DMS79 (cell line): ENCODE measurements at regions not wholly inside any gene's neighbourhood (a gene's known extent, or its start where the extent isn't known, plus 50 kb on each side); places are given as distances from the start of the nearest gene placed in this dataset.

Experiments used
- DNase-seq: peaks from one replicate; lab custom pipeline; 2025; lab: John Stamatoyannopoulos, UW

DNA sequence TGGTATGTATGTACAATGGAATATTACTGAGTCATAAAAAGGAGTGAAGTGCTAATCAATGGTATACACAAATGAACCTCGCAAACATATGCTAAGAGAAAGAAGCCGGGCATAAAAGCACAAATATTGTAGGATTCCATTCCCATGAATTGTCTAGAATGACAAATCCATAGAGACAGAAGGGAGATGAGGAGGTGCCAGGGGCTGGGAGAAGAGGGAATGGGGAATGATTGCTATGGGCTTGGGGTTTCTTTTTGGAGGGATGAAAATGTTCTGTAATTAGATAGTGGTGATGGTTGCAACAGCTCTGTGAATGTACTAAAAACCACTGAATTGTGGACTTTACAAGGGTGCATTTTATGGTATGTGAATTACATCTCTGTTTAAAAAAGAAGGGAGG, 73.5 kb downstream of the GLI2 start:
- DNase-seq = no peak

DNA sequence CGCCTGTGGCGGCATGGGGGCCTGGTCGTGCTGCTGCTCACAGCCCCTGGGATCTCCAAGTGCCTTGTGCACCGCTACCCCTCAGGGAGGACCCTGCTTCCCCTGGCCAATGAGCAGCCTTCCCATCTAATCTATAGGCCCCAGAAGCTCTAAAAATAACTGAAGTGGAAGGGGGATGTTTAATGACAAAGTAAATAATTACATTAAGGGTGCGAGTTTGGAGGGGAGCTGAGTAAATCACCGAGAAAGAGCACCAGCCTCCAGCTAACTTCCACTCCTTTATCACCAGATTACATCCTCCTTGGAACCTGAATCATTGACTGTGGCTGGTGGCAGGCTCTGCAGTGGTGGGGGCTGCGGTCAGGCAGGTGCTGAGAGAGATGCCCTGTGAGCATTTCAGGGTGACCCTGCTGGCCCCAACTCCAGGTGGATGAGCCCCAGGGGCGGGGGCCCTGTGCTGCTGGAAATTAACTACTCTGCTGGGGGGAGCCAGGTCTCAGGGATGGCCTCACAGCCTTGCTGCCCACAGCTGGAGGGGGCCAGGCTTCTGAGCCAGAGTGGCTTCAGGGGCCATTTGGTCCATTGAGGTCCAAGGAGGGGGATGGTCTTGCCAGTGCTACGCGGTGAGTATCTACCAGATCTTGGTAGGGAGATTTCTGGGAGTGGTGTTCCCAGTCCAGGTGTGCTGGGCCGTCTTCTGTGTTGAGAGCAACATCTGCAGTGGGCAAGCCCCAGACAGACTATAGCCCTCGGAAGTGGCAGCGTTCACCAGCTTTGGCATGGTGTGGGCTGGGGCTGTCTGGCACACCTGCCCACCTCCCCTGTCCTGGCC, 74.2 kb downstream of the GLI2 start:
- DNase-seq = no peak

DNA sequence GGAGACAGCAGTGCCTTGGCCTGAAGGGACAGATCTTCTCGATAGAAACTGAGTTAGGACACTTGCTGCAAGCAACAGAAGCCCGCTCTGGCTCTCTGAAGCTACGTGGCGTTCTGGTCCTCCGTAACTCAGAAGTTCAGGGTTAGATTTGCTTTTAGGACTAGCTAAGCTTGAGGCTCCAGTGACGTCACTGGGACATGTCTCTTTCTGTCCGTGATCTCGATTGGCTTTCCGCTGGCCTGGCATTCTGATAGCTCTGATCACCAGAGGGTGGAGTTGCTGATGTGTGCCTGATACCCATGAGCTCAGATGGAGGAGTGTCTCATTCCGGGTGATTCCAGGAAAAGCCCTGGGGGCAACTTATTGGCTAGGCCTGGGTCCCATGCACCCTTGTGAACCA, 75.0 kb downstream of the GLI2 start:
- no peak for DNase-seq

DNA sequence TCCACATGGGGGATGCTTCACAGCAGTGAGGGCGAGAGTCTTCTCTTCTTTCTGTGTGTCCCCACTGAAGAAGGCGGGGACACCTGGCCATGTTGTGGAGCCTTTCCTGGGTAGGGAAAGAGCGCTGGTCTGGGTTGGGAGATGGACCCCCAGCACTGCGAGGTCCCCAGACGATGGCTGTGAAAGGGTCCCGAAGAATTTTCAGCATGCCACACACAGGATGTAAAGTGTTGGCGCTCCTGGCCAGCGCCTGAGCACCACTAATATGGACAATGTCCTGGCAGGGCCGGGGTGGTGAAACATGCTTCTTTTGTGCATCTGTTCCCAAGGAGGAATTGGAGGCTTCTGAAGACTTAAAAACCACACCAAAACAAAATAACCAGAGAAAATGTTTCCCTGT, 77.2 kb downstream of the GLI2 start:
- DNase-seq = no peak

DNA sequence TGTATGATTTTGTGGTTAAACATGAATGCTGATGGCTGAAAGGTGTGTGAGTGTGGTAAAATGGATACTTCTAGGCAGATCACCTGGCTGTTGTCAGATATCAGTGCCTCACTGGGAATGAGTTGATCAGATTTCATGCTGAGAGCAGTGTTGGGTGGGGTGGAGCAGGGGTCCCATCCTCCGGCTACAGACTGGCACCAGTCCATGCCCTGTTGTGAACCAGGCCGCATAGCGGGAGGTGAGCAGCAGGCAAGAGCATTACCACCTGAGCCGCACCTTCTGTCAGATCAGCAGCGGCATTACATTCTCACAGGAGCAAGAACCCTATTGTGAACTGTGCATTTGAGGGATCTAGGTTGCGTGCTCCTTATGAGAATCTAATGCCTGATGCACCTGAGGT, 78.7 kb downstream of the GLI2 start:
- no peak for DNase-seq

DNA sequence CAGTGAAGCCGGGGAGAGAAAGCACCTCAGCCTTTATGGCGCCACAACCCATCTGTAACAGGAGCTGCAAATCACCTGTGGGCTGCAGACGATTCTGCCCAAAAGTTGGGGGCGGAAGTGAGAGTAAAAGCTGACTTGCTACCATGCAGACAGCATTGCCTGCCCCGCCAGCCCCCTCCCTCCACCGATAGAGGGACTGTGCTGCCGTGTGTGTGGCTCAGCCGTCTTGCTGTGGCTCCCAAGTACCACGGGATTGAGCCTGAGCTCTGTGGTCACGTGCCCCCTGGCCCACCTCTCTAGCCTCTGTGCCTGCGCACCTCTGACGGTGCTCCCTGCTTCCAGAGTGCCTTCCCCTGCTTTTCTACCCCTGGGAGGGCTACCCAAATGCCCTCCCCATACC, 79.6 kb downstream of the GLI2 start:
- no peak for DNase-seq

DNA sequence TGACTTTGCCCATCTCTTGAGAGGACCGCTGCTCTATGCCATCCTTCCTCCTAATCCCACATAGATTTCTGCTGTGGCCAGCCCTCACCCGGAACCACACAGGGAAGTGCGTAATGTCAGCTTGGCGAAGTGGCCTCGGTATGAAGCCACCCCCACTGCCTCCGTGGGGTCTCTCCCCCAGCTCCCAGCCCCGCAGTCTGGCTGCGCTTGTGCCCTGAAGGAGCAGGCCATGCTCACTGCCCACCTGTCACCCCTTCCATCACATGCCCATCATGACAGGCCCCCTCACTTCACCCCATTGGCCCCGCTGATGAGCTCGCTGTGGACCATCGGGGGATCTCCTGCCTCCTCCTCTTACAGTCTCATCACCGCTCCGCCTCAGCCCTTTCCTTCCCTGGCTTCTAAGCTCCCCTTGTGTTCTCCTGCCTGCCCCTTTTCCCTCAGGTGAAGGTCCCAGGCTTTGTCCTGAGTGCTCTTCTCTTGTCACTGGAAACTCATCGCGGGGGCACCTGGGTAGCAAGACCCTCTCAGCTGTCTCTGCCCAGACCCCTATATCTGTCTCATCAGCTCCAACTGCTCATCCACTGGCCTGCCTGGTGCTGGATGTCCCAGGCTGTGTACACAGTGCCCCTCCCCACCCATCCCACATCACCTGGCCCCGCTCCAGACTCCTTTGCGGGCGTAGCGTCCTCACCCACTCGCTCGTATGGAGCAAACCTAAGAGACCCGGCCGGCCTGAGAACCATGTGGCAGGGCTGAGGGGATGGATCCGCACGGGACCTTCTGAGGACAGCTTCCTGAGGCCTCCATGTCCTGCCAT, 81.7 kb downstream of the GLI2 start:
- DNase-seq = no peak

DNA sequence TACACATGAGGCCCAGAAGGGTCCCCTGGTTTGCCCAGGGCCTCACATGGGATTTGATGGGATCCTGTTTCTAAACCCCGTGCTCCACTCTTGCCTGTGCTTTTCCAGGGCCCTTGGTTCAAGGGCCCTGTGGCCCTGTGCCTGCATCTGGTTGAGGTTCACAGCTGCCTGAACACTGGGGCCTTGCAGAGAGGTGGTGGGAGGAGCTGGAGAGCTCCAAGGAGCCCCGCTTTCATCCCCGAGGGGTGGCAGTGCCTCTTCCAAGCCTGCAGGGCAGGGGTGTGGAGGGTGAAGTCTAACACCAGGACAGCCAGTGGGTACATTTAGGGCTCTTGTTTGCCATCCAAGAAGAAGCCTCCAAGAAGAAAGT, 82.3 kb downstream of the GLI2 start:
- DNase-seq = no peak

DNA sequence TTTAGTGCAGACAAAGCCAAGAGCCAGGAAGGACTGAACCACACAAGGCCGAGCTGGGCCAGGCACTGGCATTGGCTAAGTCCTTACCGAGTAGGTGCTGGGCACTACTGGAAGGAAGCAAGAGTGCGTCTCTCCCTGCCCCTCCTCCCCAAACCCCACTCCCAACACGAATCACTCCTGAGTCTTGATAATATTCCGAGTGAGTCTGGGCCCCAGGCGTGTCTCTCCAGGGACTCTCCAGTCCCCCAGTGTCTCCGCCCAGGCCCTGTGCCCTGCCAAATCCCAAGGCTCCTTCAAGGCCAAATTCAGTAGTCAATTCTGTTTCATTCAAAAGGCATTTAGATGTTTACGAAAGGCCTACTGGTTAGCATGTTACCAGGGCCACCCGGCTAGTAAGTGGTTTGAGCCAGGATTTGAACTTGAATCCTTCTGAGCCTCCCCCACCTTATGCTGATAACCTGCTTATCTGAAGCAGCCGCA, 82.8 kb downstream of the GLI2 start:
- no peak for DNase-seq

DNA sequence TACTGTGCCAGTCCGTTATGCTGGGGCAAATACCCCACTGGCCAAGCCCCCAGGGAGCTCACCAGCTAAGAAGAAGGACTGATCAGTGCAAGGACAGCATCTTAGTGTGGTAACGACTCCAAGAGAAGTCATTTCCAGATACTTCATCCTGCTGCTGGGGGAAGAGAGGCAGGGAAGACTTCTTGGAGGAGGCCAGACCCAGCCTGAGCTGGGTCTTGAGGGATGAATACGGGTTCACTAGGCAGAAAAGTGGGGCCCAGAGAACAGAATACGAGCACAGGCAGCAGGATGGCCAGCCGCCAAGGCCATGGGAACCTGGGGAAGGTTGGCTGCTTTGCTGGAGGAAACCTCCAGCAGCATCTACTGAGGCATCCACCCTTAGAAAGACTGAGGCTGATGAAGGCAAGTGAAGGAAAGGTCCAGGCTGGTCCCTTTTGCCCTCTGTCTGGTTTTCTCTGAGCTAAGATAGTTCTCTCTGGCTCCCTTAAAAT, 84.1 kb downstream of the GLI2 start:
- no peak for DNase-seq

DNA sequence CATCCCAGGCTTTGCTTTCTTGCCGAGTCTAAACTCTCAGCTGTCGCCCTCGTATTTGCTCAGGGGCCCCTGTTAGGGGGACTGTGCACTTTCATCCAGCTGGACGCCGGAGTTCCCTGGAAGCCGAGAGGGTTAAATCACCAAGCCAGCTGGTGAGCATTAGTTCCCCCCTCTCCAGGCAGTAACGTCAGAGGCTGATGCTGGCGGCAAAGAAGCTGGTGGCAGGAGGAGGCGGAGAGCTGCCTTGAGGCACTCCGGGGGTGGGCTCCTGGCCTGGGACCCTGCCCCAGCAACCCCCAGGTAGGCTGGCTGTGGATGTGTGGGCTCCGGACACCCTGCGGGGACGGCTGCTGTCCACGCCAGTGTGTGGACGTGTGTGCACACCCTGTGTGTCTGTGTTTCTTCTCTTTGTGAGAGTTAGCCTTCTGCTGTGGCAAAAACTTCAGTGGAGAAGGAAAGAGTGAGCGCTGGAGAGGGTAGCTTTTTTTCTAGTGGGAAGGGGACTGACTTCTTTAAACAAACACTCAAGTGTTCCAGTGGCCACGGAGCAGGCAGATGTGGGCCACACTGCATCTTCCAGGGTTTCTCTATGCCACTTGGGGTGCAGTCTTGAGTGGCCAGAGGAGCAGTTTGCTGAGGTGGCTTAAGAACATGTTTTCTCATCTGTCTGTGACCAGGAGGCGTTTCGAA, 84.7 kb downstream of the GLI2 start:
- DNase-seq = peak; percentile 20

DNA sequence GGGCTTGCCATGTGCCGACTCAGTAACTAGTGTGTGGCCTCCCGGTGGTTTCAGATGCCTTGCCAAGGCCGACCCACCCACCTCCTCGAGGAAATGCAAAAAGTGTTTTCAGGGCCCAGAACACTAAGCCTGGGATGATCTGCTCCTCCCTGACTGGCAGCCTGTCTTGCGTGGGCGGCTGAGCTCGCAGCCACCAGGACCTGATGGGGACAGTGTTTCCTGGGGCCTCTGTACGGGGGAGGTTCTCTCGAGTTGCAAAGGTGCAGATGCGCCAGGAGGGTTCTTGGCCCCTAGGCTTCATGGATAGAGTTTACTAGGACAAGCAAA, 85.2 kb downstream of the GLI2 start:
- DNase-seq = no peak

DNA sequence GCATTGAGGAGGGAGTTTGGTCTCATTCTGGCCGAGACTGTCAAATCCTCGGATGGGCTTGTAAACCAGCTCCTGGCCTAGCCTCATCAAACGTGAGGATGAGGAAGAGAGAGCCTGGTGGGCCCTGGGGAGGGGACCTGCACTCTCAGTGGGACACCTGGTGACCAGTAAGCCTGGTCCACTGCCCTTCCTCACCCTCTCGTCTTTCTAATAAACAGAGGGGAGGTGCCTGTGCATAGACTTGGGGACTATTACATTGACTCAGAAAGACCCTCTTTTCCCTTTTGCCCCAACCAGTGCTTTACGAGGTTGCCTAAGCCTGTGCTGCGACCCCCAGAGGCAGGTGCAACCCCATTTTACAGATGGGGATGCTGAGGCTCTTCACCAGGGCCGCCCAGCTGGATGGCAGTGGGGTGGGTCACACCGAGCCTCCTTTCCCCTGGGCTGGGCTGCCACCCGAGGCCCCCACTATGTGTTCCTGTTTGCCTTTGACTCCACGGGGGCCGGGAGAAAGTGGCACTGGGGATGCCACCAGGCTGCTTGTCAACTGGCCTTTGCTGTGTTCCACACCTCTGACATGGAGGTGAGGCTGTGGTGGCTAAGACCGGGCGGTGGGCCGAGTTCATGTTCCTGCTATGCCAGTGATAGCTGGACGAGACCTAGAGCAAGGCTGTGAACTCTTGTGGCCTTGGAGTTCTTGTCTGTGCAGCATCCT, 85.9 kb downstream of the GLI2 start:
- DNase-seq = no peak

DNA sequence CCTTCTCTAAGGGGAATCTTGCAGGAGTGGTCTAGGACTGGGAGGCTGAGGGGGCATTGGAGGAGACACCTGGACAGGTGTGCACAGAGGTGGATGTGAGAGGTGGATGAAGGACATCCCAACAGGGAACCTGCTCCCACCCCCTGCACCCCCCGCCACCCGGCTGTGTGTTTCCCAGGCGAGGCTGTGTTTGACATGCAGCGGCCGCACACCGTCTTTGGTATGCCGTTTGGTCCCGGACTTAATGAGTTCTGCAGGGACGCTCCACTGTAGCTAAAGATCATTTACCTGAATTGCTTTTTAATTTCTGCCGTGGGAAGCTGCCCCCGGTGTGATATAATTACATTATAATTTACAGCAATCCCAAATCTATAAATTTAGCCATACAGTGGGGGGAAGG, 87.3 kb downstream of the GLI2 start:
- DNase-seq = no peak

DNA sequence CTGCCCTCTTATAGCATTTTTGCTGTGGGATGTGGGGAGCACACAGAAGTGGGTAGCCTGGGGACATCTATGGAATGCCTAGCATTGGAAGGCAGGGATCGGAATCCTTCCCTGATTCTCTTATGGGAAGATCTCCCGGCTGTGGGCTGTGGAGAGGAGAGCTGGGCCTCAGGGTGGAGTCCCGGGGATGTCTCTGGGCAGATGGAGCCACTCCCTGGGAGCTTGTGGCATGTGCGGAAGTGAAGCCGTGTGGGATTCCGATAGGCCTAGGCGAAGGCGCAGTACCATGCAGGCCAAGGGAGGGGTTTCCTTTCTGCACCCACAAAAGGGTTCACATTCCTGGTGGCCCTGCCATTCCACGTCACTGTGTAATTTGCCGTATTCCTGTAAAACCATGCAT, 87.9 kb downstream of the GLI2 start:
- DNase-seq = no peak

DNA sequence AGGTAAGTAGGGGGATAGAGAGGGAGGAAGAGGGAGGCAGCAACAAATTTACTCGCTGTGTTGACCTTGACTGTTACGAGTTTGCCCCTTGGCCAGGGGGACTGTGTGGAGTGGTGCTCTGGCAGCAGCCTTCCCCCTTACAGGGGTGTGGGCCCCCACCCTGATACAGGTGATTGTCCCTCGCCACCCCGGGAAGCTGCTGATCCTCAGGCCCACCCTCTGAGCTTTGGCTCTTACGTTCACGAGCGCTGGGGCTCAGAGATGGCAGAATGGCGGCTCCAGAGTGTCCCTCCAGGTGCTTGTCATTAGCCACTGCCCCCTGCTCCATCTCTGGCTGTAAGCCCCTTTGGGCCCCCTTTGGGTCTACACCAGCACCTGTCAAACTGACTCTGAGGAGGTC, 88.6 kb downstream of the GLI2 start:
- no peak for DNase-seq

DNA sequence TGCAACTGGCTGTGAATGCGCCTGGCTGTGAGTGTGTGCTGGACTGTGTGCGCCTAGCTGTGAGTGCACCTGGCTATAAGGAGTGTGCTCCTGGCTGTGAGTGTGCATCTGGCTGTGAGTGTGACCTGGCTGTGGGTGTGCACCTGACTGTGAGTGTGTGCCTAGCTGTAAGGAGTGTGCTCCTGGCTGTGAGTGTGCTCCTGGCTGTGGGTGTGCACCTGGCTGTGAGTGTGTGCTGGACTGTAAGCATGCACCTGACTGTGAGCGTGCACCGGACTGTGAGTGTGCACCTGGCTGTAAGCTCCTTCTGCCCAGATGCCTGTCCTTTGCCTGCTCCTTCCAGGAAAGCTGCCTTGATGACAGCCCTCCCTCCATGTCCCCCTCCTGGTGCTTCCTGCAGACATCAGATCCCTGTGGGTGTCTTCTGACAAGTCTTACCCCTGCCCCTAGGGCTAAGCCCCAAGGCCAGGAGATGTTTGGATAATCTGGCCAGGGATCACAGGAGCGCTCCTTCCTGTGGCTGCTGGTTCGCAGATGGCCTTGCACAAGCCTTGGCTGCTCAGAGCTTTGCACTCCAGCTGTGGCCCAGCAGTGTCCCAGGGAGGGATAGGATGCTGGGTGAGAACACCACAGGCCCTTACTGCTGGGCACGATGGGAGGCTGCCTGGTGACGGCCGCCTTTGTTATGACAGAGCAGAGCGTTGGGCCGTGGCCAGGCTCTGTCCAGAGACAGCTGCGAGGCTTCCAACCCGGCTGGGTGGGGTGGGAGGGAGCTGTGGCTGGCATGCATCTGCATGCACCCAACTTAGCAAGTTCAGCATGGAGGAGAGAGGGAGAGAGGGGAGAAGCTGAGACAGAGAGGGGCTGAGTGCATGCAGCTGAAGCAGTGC, 89.9 kb downstream of the GLI2 start:
- no peak for DNase-seq

DNA sequence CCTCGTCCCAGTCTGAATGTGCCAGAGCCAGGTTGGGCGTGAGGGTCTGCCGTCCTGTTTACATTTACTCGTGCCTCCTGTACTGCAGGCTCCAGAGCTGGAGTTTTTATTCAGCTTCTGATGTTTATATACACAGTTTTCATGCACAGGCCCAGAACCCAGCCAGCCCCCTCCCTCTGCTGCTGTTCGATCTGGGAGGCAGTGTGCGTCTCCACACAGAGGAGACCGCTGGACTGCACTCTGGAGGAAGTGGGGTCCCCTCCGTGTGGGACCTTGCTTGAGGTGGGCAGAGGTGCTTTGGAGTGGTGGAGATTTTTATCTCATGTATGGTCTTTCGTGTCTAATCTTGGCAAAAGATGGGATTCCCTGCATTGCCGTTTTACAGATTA, 90.6 kb downstream of the GLI2 start:
- no peak for DNase-seq

DNA sequence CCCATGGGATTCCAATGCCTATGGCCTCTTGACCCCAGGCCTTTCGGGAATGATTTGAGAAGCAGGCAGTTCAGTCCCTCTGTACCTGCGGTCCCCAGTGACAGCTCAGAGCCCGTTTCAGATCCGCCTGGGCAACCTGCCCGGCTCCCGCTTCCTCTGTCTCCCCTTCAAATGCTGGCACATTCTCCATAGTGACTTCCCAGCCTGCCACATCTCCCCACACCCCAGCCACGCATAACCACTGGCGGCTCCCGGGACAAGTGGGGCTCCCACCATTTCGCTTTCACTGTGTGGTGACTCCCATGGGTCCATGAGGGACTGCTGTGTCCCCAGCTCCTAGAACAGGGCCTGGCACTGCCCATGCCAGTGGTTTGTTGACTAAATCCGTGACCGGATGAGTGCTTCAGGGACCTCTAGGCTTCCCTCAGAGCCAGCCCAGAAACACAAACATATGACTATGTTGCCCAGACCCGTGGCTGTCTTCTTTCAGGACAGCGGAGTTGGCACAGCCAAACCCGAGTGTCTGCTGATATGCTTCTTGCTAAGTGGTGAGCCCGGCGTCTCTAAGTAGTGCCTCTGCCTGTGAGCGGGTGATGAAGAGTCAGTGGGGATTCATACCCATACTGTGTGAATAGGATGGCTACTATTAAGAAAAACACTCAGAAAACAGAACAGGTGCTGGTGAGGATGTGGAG, 91.2 kb downstream of the GLI2 start:
- no peak for DNase-seq

DNA sequence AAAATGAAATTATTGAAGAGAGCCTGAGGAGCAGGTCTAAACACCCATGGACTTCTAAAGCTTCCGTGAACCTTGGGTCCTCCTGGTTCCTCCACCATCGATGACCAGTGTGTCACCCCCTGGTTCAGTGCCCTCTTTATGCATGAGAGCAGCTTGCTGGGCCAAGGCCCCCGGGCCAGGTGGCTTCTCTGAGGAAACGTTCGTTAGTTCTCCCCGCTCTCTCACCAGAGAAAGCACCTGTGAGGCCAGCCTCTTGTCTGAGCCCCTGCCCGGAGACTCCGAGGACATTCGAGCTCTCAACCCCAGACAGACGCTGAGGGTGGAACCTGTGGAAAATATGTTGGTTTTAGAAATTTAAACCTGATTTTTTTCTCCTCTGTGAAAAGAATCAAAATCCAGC, 92.4 kb downstream of the GLI2 start:
- DNase-seq = no peak
